ENCODE measurements at regions not wholly inside any gene's neighbourhood (a gene's known extent, or its start where the extent isn't known, plus 50 kb on each side); places are given as distances from the start of the nearest gene placed in this dataset.
"Not testable (repeated sequence)": the region's sequence is repeated elsewhere in the genome, so short reads cannot be mapped to it uniquely, and the experiment has no call there.

GRCh38 chr4:60930866-60931265 lies 269.3 kb upstream of the ADGRL3 start:
- no peak for FAIRE-seq

GRCh38 chr4:60934566-60935295 lies 265.4 kb upstream of the ADGRL3 start:
- FAIRE-seq, result no peak

DNA sequence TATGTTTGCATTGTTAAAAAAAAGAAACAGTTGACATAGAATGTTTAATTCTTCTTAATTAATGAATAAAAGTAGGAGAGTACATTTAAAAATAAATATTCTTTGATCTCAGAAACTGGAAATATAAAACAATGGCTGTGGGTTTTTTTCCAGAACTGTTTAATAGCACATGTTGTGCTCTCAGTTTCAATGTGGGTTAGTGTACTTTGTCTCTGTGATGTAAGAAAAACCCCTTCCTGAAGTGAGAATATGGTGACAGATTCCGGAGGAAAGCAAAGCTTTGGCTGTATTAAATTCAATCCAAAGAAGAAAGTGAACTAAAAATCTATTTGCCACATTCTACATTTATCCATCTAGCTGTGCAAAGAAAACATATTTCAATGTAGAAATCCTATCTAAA lies 261.9 kb upstream of the ADGRL3 start:
- no peak for FAIRE-seq

DNA sequence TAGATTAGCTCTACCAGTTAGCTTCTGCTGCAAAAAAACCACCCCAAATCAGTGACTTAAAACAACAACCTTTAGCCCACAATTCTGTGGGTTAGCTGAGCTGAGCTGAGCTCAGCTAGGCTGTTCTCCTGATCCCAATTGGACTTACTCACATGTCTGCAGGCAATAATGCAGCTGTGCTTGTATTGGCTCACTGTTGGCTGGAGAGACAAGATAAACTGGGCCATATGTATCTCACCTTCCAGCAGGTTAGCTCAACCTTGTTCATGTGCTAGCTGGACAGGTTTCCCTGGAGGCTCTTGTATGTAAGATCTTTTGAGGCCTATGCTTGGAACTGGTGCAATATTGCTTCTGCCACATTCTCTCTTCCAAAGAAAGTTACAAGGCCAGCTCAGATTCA lies 261.5 kb upstream of the ADGRL3 start:
- FAIRE-seq, result no peak

DNA sequence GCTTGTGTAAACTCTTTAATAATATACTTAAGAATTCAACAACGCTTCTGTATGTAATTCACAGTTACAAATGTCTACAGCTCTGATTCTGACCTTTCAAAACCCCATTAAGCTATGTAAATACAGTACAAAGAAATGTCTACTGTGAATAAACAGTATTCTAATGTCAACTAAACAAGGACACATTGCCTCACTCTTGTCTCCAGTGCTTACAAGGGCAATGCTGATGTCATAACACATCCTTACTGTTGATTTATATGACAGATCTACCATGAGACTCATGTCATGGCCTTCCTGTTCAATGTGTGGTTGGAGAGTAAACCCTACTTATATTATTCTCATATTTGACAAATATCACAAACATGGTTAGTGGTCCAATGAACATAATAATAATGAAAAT lies 256.1 kb upstream of the ADGRL3 start:
- FAIRE-seq, result no peak

DNA sequence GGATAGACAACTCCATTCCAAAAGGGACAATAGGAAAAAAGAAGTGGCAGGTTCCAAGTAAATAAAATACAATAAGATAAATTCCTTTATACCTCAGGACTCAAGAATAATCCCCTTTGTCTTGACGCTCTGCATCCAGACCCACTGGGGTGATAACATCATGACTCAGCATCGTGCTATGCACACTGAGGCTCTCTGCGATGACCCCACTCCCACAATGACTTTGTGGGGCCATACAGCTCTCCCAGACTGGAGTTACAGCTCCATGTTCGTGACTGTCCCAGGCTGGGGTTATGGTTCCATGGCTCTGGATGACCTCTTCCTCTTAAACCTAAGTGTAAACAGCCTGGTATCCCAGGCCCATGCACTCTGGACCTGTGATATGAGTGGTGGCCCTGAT lies 254.5 kb upstream of the ADGRL3 start:
- FAIRE-seq, result no peak

DNA sequence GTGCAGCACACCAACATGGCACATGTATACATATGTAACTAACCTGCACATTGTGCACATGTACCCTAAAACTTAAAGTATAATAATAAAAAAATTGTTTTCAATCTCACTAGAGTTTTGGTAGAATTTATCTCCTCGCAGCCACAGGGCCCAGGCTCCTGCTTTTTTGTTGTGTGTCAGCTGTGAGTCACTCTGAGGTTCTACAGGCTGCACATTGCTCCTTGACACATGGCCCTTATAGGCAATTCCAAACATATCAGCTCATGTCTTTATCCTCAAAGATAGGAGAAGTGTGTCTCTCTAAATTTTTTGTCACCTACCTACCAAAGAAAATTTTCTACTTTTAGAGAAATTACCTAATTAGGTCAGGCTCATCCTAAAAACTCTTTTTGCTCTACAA lies 252.1 kb upstream of the ADGRL3 start:
- no peak for FAIRE-seq

GRCh38 chr4:60952921-60953320 lies 247.2 kb upstream of the ADGRL3 start:
- FAIRE-seq, result no peak

- FAIRE-seq, result no peak
Observed at GRCh38 chr4:60953826-60954225, 246.3 kb upstream of the ADGRL3 start.

GRCh38 chr4:60962286-60962685 lies 237.8 kb upstream of the ADGRL3 start:
- no peak for FAIRE-seq

DNA sequence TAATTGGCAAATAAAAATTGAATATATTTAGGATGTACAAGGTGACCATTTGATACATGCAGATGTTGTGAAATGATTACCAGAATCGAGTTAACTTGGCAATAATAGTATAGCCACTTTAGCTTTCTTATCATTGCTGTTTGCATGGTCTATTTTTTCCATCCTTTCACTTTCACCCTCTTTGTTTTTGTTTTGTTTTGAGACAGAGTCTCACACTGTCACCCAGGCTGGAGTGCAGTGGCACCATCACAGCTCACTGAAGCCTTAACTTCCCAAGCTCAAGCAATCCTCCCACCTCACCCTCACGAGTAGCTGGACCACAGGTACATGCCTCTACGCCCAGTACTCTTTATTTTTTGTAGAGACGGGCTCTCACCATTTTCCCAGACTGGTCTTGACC lies 218.6 kb upstream of the ADGRL3 start:
- no peak for FAIRE-seq

GRCh38 chr4:60989141-60989540 lies 211.0 kb upstream of the ADGRL3 start:
- no peak for FAIRE-seq

DNA sequence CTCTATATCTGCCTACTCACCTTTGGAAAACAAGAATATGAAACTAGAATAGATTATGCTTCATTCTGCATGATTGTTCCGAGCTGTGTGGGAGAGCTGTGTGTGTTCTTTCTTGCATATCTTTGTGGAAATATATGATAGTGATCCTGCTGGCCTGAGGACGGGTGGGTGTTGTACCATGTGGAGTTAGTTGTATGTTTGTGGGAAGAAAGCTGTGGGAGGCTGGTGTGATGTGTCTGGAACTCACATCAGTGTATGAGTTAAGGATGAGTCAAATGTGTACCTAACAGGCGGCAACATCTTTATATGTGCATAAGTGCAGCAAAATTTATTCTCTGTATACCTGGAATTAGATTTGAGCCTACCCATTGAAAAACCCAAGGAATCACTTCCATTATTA lies 208.1 kb upstream of the ADGRL3 start:
- no peak for FAIRE-seq

DNA sequence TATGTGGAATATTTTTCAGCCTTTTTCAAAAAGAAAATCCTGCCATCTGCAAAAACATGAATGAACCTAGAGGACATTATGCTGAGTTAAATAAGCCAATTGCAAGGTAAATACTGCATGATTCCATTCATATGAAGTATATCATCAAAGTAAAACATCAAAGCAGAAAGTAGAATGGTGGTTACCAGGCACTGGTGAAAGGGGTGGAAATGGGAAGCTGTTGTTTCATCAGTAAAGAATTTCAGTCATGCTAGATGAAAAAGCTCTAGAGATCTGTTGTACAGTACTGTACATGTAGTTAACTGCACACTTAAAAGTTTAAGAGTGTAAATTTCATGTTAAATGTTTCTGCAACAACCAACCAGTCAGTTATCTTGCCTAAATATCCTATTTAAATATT lies 196.8 kb upstream of the ADGRL3 start:
- FAIRE-seq, result no peak

GRCh38 chr4:61004651-61005170 lies 195.4 kb upstream of the ADGRL3 start:
- FAIRE-seq, result no peak

GRCh38 chr4:61011051-61011450 lies 189.1 kb upstream of the ADGRL3 start:
- FAIRE-seq, result no peak

- not testable (repeated sequence) for FAIRE-seq
Observed at GRCh38 chr4:61011936-61012335, 188.2 kb upstream of the ADGRL3 start.

GRCh38 chr4:61024610-61025009 lies 175.5 kb upstream of the ADGRL3 start:
- FAIRE-seq, result no peak

GRCh38 chr4:61027939-61028338 lies 172.2 kb upstream of the ADGRL3 start:
- no peak for FAIRE-seq

DNA sequence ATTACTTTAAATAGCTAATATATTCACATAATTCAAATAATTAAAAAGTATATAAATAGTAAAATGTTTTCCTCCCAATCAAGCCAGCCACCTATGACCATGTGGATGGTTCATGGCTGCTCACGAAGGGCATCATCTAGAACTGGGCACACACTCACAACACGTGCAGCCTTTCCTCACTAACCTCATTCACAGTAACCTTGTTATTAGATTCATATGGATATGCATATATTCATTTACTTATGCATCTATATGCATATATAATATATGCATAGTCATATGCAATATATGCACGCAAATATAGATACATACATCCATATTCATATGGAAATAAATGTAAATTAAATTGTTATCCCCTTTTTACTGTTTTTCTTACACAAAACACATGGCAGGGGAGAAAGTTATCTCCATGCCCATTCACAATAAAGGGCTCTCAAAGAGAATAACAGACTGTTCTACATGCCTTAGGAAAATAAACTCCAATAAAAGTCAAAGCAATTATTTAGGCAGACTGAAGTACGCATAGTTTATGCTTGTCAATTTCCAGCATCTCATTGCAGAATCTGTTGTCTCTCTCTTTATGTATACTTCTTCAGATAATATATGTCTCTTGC lies 163.9 kb upstream of the ADGRL3 start:
- no peak for FAIRE-seq

GRCh38 chr4:61041527-61041926 lies 158.6 kb upstream of the ADGRL3 start:
- FAIRE-seq, result no peak

DNA sequence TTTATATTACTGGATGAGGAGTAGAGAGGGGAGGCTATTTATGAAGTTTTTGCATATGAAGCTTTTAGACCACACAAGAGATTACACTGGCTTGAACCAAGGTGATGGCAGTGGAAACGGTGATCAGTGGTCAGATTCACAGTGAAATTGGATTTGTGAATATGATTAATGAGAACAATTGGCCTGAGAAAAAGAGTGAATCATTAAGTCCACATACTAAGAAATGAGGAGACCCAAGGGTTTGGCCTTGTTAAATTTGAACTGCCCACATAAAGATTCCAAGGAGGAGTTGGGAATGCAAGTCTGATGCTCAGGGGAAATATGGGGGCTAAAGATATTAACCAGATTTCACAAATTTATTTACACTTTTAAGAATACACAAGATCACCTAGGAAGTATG lies 155.3 kb upstream of the ADGRL3 start:
- no peak for FAIRE-seq

- no peak for FAIRE-seq
Observed at GRCh38 chr4:61049018-61049417, 151.1 kb upstream of the ADGRL3 start.

GRCh38 chr4:61067381-61067780 lies 132.7 kb upstream of the ADGRL3 start:
- FAIRE-seq, result no peak

DNA sequence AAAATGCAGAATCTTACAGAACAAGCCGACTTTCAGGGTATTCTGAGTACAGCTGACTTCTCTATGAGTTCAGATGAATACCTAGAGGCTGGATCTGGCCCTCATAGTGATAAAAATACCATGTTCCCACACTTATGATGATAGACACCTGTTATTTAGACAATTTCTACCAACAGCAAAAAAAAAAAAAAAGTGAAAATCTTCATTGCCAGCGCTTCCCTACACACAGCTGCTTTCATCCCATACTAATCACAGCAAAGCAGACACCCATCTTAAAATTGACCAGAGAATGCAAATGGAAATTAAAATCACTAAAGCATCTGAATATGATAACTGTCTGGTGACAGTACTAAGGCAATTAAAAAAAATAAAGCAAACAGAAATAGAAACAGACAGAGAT lies 132.1 kb upstream of the ADGRL3 start:
- no peak for FAIRE-seq

Measured in colon (tissue), 2 donors.